CD4-positive, CD25-positive, alpha-beta regulatory T cell (primary cell): ENCODE measurements at regions not wholly inside any gene's neighbourhood (a gene's known extent, or its start where the extent isn't known, plus 50 kb on each side); places are given as distances from the start of the nearest gene placed in this dataset.
A peak's percentile ranks its signal among the peaks of the same experiment; 100 is the strongest.

Source experiments
- ATAC-seq, 2 donors: fragments of 150-1000 bp; cut with Tn5 transposase; one replicate each; pipeline ENCODE4 v1.10.0; 2021; ENCODE audit warnings: low read depth in 2 of 2, moderate number of reproducible peaks in 2 of 2, moderate library complexity in 1 of 2
- DNase-seq, 3 donors: peaks; one replicate each; pipeline versions ENCODE4 v3.0.0 to v3.0.0-alpha.2; 2012 to 2022; ENCODE audit warnings: mixed read lengths in 1 of 3
- H3K27ac ChIP-seq: one replicate; pipeline ENCODE4 v1.7.0; 2013; ENCODE audit warnings: mild to moderate bottlenecking, low read length; ENCODE audit not compliant: insufficient read depth, poor library complexity, severe bottlenecking
- H3K27me3 ChIP-seq: one replicate; pipeline ENCODE4 v1.7.0; 2013; ENCODE audit warnings: low read length; ENCODE audit not compliant: control insufficient read depth, insufficient read depth
- H3K36me3 ChIP-seq: one replicate; pipeline ENCODE4 v1.7.0; 2013; ENCODE audit warnings: mild to moderate bottlenecking, low read length, moderate library complexity; ENCODE audit not compliant: control insufficient read depth, insufficient read depth
- H3K4me1 ChIP-seq: 2 replicates; pipeline ENCODE4 v1.7.0; 2013; ENCODE audit warnings: mild to moderate bottlenecking, low read length; ENCODE audit not compliant: insufficient read depth, control insufficient read depth, poor library complexity, severe bottlenecking
- H3K4me3 ChIP-seq: one replicate; pipeline ENCODE4 v1.7.0; 2013; ENCODE audit warnings: low read depth, mild to moderate bottlenecking, low read length, moderate library complexity
- H3K9me3 ChIP-seq, 2 experiments: 1 replicate in 1 of 2; 2 replicates in 1 of 2; pipeline ENCODE4 v1.7.0; 2013; ENCODE audit warnings: low read length in 2 of 2, mild to moderate bottlenecking in 1 of 2, moderate library complexity in 1 of 2; ENCODE audit not compliant: control insufficient read depth in 2 of 2
- H3K27ac Mint-ChIP-seq, 3 donors: one replicate each; pipeline ENCODE4 v1.8.0; 2020 to 2022; ENCODE audit warnings: mild to moderate bottlenecking in 3 of 3, mixed read lengths in 3 of 3, moderate library complexity in 2 of 3
- H3K27me3 Mint-ChIP-seq: one replicate; pipeline ENCODE4 v1.8.0; 2022; ENCODE audit warnings: mild to moderate bottlenecking, mixed read lengths
- H3K36me3 Mint-ChIP-seq: one replicate; pipeline ENCODE4 v1.8.0; 2020; ENCODE audit warnings: mixed read lengths
- H3K4me1 Mint-ChIP-seq, 4 donors: one replicate each; pipeline ENCODE4 v1.8.0; 2020 to 2022; ENCODE audit warnings: mixed read lengths in 4 of 4, mild to moderate bottlenecking in 1 of 4
- H3K4me3 Mint-ChIP-seq, 4 donors: one replicate each; pipeline ENCODE4 v1.8.0; 2020 to 2022; ENCODE audit warnings: mild to moderate bottlenecking in 4 of 4, mixed read lengths in 4 of 4, moderate library complexity in 3 of 4
- H3K9me3 Mint-ChIP-seq, 7 donors: one replicate each; pipeline ENCODE4 v1.8.0; 2020 to 2022; ENCODE audit warnings: mixed read lengths in 7 of 7, mild to moderate bottlenecking in 3 of 7, moderate library complexity in 2 of 7

- Mint-ChIP-seq H3K27me3 (no peaks in the 10 kb centered on the region), H3K27ac (no peak overlapping the region), H3K4me1 (no peaks in the 10 kb centered on the region), H3K4me3 (no peak overlapping the region), H3K36me3 (no peaks in the 10 kb centered on the region), H3K9me3 (peaks cover 0 to 11% (median 5%) of the 10 kb centered on the region in 7 donors)
- no peak for ATAC-seq
- Histone ChIP-seq H3K27me3 (no peaks in the 10 kb centered on the region), H3K27ac (no peak overlapping the region), H3K36me3 (no peaks in the 10 kb centered on the region), H3K4me3 (no peak overlapping the region), H3K4me1 (no peaks in the 10 kb centered on the region), H3K9me3 (no peaks in the 10 kb centered on the region)
- no peak for DNase-seq
Measured at GRCh38 chr4:77466430-77466829, 139.2 kb upstream of the CXCL13 start.

GRCh38 chr4:77471821-77472495, 133.7 kb upstream of the CXCL13 start:
- Histone ChIP-seq H3K36me3 (no peaks in the 10 kb centered on the region), H3K4me1 (no peaks in the 10 kb centered on the region), H3K27ac (no peak overlapping the region), H3K4me3 (no peak overlapping the region), H3K9me3 (peaks cover 0 to 2% of the 10 kb centered on the region in 2 experiments), H3K27me3 (peaks cover 4% of the 10 kb centered on the region)
- Mint-ChIP-seq H3K27me3 (peaks cover 9% of the 10 kb centered on the region), H3K9me3 (peaks cover 0 to 3% (median 0%) of the 10 kb centered on the region in 7 donors), H3K36me3 (no peaks in the 10 kb centered on the region), H3K27ac (no peak overlapping the region), H3K4me1 (no peaks in the 10 kb centered on the region), H3K4me3 (no peak overlapping the region)
- ATAC-seq (no peak), DNase-seq (no peak)

GRCh38 chr4:77473509-77473908, 132.1 kb upstream of the CXCL13 start:
- Histone ChIP-seq H3K27ac (no peak overlapping the region), H3K36me3 (no peaks in the 10 kb centered on the region), H3K27me3 (peaks cover 4% of the 10 kb centered on the region), H3K4me3 (no peak overlapping the region), H3K4me1 (no peaks in the 10 kb centered on the region), H3K9me3 (peaks cover 0 to 2% of the 10 kb centered on the region in 2 experiments)
- H3K9me3 Mint-ChIP-seq: peaks cover 0 to 3% (median 0%) of the 10 kb centered on the region in 7 donors
- ATAC-seq: no peak
- no peak overlapping the region for H3K4me3 Mint-ChIP-seq
- no peaks in the 10 kb centered on the region for H3K4me1 Mint-ChIP-seq
- no peaks in the 10 kb centered on the region for H3K36me3 Mint-ChIP-seq
- peaks cover 9% of the 10 kb centered on the region for H3K27me3 Mint-ChIP-seq
- DNase-seq: peak in 1 of 3 donors; percentile 20
- no peak overlapping the region for H3K27ac Mint-ChIP-seq

DNA sequence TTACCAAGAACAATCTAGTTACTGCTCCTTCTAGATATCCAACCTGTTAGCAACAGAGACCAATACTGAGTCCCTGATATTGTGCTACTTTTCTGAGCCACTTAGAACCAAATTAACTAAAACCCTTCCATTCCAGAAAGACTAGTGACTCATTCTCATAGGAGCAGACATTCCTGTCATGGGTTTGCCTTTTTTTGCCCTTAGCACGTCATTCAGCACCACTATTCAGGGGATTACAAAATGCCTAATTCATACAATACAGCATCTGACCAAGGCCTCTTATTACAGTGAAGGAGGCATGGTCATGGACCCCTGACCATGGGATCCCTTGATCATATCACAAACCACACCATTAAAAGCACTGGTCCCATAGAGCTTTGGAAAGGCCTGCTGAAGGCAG, 123.8 kb upstream of the CXCL13 start:
- Histone ChIP-seq H3K4me1 (no peaks in the 10 kb centered on the region), H3K9me3 (no peaks in the 10 kb centered on the region), H3K4me3 (no peak overlapping the region), H3K27me3 (no peaks in the 10 kb centered on the region), H3K36me3 (no peaks in the 10 kb centered on the region), H3K27ac (no peak overlapping the region)
- H3K4me3 Mint-ChIP-seq: no peak overlapping the region
- peaks cover 4% of the 10 kb centered on the region for H3K27me3 Mint-ChIP-seq
- no peaks in the 10 kb centered on the region for H3K36me3 Mint-ChIP-seq
- peaks cover 0 to 3% (median 0%) of the 10 kb centered on the region in 7 donors for H3K9me3 Mint-ChIP-seq
- no peak for ATAC-seq
- H3K27ac Mint-ChIP-seq: no peak overlapping the region
- no peaks in the 10 kb centered on the region for H3K4me1 Mint-ChIP-seq
- DNase-seq: no peak

- Mint-ChIP-seq H3K36me3 (no peaks in the 10 kb centered on the region), H3K9me3 (peaks cover 0 to 3% (median 0%) of the 10 kb centered on the region in 7 donors), H3K4me3 (no peak overlapping the region), H3K27ac (no peak overlapping the region), H3K4me1 (no peaks in the 10 kb centered on the region), H3K27me3 (peaks cover 12% of the 10 kb centered on the region)
- Histone ChIP-seq H3K27me3 (peaks cover 7% of the 10 kb centered on the region), H3K36me3 (no peaks in the 10 kb centered on the region), H3K27ac (no peak overlapping the region), H3K4me3 (no peak overlapping the region), H3K9me3 (no peaks in the 10 kb centered on the region), H3K4me1 (no peaks in the 10 kb centered on the region)
- ATAC-seq (no peak), DNase-seq (no peak)
Measured at GRCh38 chr4:77488882-77489281, 116.7 kb upstream of the CXCL13 start.

GRCh38 chr4:77493120-77493752, 112.4 kb upstream of the CXCL13 start:
- no peak overlapping the region for H3K4me3 ChIP-seq
- no peaks in the 10 kb centered on the region for H3K9me3 ChIP-seq
- H3K27me3 ChIP-seq: peaks cover 7% of the 10 kb centered on the region
- no peak overlapping the region for H3K27ac Mint-ChIP-seq
- H3K27me3 Mint-ChIP-seq: peaks cover 15% of the 10 kb centered on the region
- H3K4me1 ChIP-seq: no peaks in the 10 kb centered on the region
- no peaks in the 10 kb centered on the region for H3K36me3 Mint-ChIP-seq
- no peaks in the 10 kb centered on the region for H3K36me3 ChIP-seq
- H3K27ac ChIP-seq: no peak overlapping the region
- no peaks in the 10 kb centered on the region for H3K4me1 Mint-ChIP-seq
- no peak overlapping the region for H3K4me3 Mint-ChIP-seq
- DNase-seq (no peak), ATAC-seq (no peak)
- H3K9me3 Mint-ChIP-seq: peaks cover 0 to 2% (median 0%) of the 10 kb centered on the region in 7 donors

DNA sequence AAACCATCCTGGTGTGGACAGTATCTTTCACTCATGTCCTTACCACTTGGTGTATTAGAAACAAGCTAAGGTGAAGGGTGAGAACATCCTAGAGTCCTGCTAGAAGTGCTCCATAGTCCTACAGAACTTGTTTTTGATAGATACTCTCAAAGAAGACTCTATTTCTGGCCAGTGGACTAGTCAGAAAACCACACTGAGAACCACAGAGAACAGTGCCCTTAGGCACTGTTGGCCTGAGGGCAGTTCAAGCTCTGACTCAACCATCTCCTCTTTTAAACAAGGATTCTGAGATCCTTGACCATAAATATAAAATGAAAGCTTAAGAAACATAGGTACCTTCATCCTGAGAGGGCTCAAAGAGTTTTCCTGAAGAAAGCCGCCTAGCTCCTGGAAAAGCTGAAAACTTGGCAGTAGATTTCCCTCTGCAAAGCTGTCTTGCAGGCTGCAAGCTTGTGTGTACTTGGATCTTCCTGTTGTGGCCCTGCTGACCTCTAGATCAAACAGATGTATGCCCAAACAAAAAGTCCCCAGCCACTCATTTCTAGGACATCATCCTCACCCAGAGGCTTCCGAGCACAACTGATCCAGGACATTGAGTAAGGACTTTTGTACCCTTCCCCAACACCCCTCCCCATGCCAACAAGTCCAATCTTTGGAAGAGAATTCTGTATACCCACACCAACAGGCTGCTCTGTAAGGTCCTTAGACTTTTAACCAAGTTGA, 111.6 kb upstream of the CXCL13 start:
- Histone ChIP-seq H3K36me3 (no peaks in the 10 kb centered on the region), H3K27me3 (peaks cover 7% of the 10 kb centered on the region), H3K27ac (no peak overlapping the region), H3K9me3 (no peaks in the 10 kb centered on the region), H3K4me1 (no peaks in the 10 kb centered on the region), H3K4me3 (no peak overlapping the region)
- no peaks in the 10 kb centered on the region for H3K4me1 Mint-ChIP-seq
- H3K4me3 Mint-ChIP-seq: no peak overlapping the region
- no peak for ATAC-seq
- DNase-seq: no peak
- peaks cover 15% of the 10 kb centered on the region for H3K27me3 Mint-ChIP-seq
- H3K9me3 Mint-ChIP-seq: peaks cover 0 to 2% (median 0%) of the 10 kb centered on the region in 7 donors
- H3K36me3 Mint-ChIP-seq: no peaks in the 10 kb centered on the region
- H3K27ac Mint-ChIP-seq: no peak overlapping the region
